GM21390 (cell line): ENCODE measurements at regions not wholly inside any gene's neighbourhood (a gene's known extent, or its start where the extent isn't known, plus 50 kb on each side); places are given as distances from the start of the nearest gene placed in this dataset.
A peak's percentile ranks its signal among the peaks of the same experiment; 100 is the strongest.

Experiments used
- ATAC-seq: cut with Tn5 transposase; IDR thresholded peaks from one replicate; pipeline ENCODE4 v1.9.1; 2021; ENCODE audit not compliant: unreplicated experiment

- ATAC-seq: no peak
These were observed 236.6 kb upstream of the MYOCD start for GRCh38 chr17:12429116-12429515.

GRCh38 chr17:12431188-12431587 lies 234.5 kb upstream of the MYOCD start:
- peak; percentile 80 for ATAC-seq

- no peak for ATAC-seq
These were observed 227.5 kb upstream of the MYOCD start for GRCh38 chr17:12438212-12438611.

GRCh38 chr17:12438813-12439586 lies 226.7 kb upstream of the MYOCD start:
- no peak for ATAC-seq

- ATAC-seq: no peak
These were observed 220.4 kb upstream of the MYOCD start for GRCh38 chr17:12445331-12445730.

- ATAC-seq: no peak
These were observed 208.2 kb upstream of the MYOCD start for GRCh38 chr17:12457493-12457892.

GRCh38 chr17:12459736-12460135 lies 206.0 kb upstream of the MYOCD start:
- no peak for ATAC-seq

- ATAC-seq: no peak
These were observed 202.6 kb upstream of the MYOCD start for GRCh38 chr17:12463102-12463501.

GRCh38 chr17:12472252-12473173 lies 193.2 kb upstream of the MYOCD start:
- no peak for ATAC-seq

- ATAC-seq: no peak
These were observed 187.4 kb upstream of the MYOCD start for GRCh38 chr17:12478311-12478710.

- no peak for ATAC-seq
These were observed 180.3 kb upstream of the MYOCD start for GRCh38 chr17:12485361-12485906.

GRCh38 chr17:12489325-12489724 lies 176.4 kb upstream of the MYOCD start:
- ATAC-seq: no peak

GRCh38 chr17:12492450-12492849 lies 173.2 kb upstream of the MYOCD start:
- no peak for ATAC-seq

- no peak for ATAC-seq
These were observed 159.8 kb upstream of the MYOCD start for GRCh38 chr17:12505866-12506265.

GRCh38 chr17:12507026-12507595 lies 158.6 kb upstream of the MYOCD start:
- no peak for ATAC-seq

- no peak for ATAC-seq
These were observed 155.9 kb upstream of the MYOCD start for GRCh38 chr17:12509801-12510200.

GRCh38 chr17:12510535-12510934 lies 155.2 kb upstream of the MYOCD start:
- ATAC-seq: no peak

- no peak for ATAC-seq
These were observed 152.9 kb upstream of the MYOCD start for GRCh38 chr17:12512694-12513355.

GRCh38 chr17:12514596-12514995 lies 151.1 kb upstream of the MYOCD start:
- no peak for ATAC-seq

GRCh38 chr17:12519956-12520594 lies 145.6 kb upstream of the MYOCD start:
- ATAC-seq: no peak
